Fibroblast of the aortic adventitia (primary cell): ENCODE measurements at regions not wholly inside any gene's neighbourhood (a gene's known extent, or its start where the extent isn't known, plus 50 kb on each side); places are given as distances from the start of the nearest gene placed in this dataset.
"Not testable (repeated sequence)": the region's sequence is repeated elsewhere in the genome, so short reads cannot be mapped to it uniquely, and the experiment has no call there.

ENCODE experiments used
- DNase-seq: peaks from one replicate; pipeline ENCODE4 v3.0.0-alpha.2; 2010; ENCODE audit warnings: low read depth
- H3K4me3 ChIP-seq: 2 replicates; pipeline ENCODE4 v1.5.1; 2011; ENCODE audit warnings: low read depth, mild to moderate bottlenecking, control low read depth, low read length, moderate library complexity
- CTCF ChIP-seq: IDR thresholded peaks from 2 replicates; pipeline ENCODE4 v1.5.1; 2011; ENCODE audit warnings: mild to moderate bottlenecking, low read length, control low read depth, inconsistent platforms; ENCODE audit not compliant: insufficient read depth

- DNase-seq = no peak
- no peak for TF ChIP-seq CTCF
- no peak overlapping the region for H3K4me3 ChIP-seq
Measured at GRCh38 chr12:131599190-131600159, 111.4 kb upstream of the SFSWAP start.

DNA sequence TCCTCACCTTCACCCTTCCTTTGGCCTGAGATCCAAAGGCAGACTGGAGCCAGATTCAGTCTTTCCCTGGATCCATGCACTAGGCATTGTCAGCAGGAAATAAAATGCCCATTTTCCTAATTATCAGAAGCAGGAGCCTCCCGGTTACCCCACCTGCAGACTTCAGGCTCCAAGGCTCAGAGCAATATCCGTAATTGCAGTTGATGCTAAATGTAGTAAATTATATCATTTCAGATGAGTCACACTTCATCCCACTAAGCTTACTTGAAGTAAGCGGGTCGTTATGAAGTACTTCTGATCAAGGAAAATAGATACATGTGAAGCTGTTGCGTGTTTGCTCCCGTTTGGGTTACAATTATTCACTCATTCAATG, 110.7 kb upstream of the SFSWAP start:
- TF ChIP-seq CTCF = no peak

GRCh38 chr12:131601499-131601898, 109.4 kb upstream of the SFSWAP start:
- DNase-seq, H3K4me3 ChIP-seq: not testable (repeated sequence)

More for the DNA sequence above, 110.7 kb upstream of the SFSWAP start:
- DNase-seq = no peak
- no peak overlapping the region for H3K4me3 ChIP-seq

- no peak for TF ChIP-seq CTCF
- no peak for DNase-seq
- H3K4me3 ChIP-seq = no peak overlapping the region
Measured at GRCh38 chr12:131603106-131603938, 107.6 kb upstream of the SFSWAP start.

- no peak for DNase-seq
- no peak overlapping the region for H3K4me3 ChIP-seq
- no peak for TF ChIP-seq CTCF
Measured at GRCh38 chr12:131603939-131604795, 106.7 kb upstream of the SFSWAP start.

GRCh38 chr12:131604859-131605258, 106.0 kb upstream of the SFSWAP start:
- no peak overlapping the region for H3K4me3 ChIP-seq
- DNase-seq = no peak
- TF ChIP-seq CTCF = no peak
